ENCODE measurements at regions not wholly inside any gene's neighbourhood (a gene's known extent, or its start where the extent isn't known, plus 50 kb on each side); places are given as distances from the start of the nearest gene placed in this dataset.

DNA sequence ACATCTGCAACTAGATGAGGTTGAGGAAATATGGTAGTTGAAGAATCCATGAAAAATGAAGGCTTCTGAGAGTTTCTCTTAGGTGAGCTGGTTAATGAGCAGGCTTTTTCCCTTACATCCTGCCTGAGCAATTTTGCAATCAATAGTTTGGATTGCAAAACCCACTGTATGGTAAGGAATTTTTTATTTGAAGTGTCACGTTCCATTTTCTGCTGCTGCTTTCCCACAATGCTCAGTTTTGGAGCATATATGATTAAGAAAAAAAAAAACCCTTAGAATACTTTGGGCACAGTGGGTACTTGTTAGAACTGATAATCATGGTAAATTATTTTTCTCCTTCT, 144.2 kb downstream of the PCSK1 start:
- no peaks in the 10 kb centered on the region for H3K27me3 ChIP-seq (replicated peaks; ENCODE audit: insufficient read depth)
- no peaks in the 10 kb centered on the region for H3K36me3 ChIP-seq
- no peak for DNase-seq (ENCODE audit: low spot score)
- no peak overlapping the region for H3K4me3 ChIP-seq
- H3K4me1 ChIP-seq (ENCODE audit: control insufficient read depth in 1 of 2, low read depth in 2 of 2): peaks cover 0 to 12% of the 10 kb centered on the region in 2 donors
- no peak for ATAC-seq (ENCODE audit: insufficient number of reproducible peaks, low FRiP score, low read depth)
- peak overlapping the region in 1 of 2 donors; percentile 26 for H3K27ac ChIP-seq
- TF ChIP-seq, protein P1, sequence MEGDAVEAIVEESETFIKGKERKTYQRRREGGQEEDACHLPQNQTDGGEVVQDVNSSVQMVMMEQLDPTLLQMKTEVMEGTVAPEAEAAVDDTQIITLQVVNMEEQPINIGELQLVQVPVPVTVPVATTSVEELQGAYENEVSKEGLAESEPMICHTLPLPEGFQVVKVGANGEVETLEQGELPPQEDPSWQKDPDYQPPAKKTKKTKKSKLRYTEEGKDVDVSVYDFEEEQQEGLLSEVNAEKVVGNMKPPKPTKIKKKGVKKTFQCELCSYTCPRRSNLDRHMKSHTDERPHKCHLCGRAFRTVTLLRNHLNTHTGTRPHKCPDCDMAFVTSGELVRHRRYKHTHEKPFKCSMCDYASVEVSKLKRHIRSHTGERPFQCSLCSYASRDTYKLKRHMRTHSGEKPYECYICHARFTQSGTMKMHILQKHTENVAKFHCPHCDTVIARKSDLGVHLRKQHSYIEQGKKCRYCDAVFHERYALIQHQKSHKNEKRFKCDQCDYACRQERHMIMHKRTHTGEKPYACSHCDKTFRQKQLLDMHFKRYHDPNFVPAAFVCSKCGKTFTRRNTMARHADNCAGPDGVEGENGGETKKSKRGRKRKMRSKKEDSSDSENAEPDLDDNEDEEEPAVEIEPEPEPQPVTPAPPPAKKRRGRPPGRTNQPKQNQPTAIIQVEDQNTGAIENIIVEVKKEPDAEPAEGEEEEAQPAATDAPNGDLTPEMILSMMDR (IDR thresholded peaks at IDR 0.05): no peak
- H3K9me3 ChIP-seq: no peaks in the 10 kb centered on the region

DNA sequence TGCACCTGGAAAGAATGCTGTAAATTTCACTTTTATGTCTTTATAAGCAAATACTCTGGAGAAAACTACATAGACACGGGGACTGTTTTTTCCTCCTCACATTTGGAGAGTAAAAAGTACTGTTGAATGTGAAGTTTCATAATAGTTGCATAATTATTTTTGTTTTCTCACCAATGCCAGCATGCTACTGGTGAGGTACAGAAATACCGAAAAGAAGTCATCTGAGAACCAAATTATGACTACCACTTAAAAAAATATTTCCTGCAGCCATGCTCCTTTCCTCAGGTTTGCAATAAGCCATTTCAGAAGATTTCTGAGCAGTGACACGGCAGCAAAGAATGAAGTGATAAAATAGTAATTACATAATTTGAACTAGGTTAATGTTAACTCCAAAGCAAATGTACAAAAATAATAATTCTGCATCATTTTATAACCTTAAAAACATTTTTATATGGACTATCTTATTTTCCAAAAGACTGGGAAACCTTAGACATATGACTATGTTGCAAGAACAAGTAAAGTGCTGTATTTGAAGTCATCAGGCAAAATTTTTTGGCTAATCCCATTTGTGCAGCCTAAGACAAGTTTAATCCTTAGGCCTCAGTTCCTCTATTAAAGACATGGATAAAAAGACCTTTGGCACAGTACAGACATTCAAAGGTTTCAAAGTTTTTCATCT, 144.7 kb downstream of the PCSK1 start:
- Histone ChIP-seq H3K36me3 (no peaks in the 10 kb centered on the region), H3K4me3 (no peak overlapping the region), H3K27me3 (replicated peaks; ENCODE audit: insufficient read depth) (no peaks in the 10 kb centered on the region), H3K4me1 (ENCODE audit: control insufficient read depth in 1 of 2, low read depth in 2 of 2) (peaks cover 0 to 7% of the 10 kb centered on the region in 2 donors), H3K27ac (peak overlapping the region in 1 of 2 donors; percentile 26), H3K9me3 (no peaks in the 10 kb centered on the region)
- TF ChIP-seq, protein P1 (IDR thresholded peaks at IDR 0.05): no peak
- DNase-seq (ENCODE audit: low spot score) (no peak), ATAC-seq (ENCODE audit: insufficient number of reproducible peaks, low FRiP score, low read depth) (no peak)

DNA sequence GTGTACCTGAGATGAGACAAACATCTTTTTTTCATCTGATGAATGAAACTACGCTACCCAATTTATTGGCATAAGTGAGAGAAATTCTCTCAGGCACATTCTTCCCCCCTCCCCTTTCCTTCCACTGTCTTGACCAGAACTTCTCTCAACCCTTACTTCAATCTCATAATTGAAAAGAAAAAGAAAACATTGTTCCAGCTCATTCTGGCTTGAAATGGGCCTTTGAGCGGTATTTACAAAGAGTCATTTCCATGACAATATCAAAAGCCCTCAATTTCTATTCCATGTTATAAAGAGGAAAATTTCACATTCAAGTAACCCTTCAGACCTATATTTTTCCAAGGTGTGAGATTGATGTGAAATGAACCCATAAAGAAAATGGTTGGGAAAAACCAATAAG, 145.9 kb downstream of the PCSK1 start:
- Histone ChIP-seq H3K36me3 (no peaks in the 10 kb centered on the region), H3K4me3 (no peak overlapping the region), H3K27me3 (replicated peaks; ENCODE audit: insufficient read depth) (no peaks in the 10 kb centered on the region), H3K9me3 (no peaks in the 10 kb centered on the region), H3K4me1 (ENCODE audit: control insufficient read depth in 1 of 2, low read depth in 2 of 2) (peaks cover 0 to 7% of the 10 kb centered on the region in 2 donors), H3K27ac (no peak overlapping the region)
- ATAC-seq (ENCODE audit: insufficient number of reproducible peaks, low FRiP score, low read depth): no peak
- TF ChIP-seq, protein P1 (IDR thresholded peaks at IDR 0.05): no peak
- no peak for DNase-seq (ENCODE audit: low spot score)

DNA sequence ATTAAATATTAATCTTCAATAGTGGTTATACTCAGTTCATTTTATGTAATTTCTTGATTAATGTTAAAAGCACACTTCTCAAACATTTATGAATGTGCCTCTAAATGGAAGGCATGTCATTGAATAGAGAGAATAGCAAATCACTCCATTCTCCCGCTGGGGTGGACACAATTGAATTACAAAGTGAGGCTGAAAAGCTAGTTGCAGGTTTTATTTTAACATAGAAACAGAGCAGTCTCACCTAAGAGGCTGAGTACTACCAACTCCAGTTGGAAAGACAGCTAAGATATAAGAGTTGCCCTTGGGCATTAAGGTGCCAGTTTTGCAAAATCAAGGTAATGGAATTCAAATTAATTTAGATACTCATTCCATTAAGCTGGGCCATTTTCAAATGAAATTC, 147.2 kb downstream of the PCSK1 start:
- no peak overlapping the region for H3K27ac ChIP-seq
- H3K9me3 ChIP-seq: no peaks in the 10 kb centered on the region
- peaks cover 0 to 7% of the 10 kb centered on the region in 2 donors for H3K4me1 ChIP-seq (ENCODE audit: control insufficient read depth in 1 of 2, low read depth in 2 of 2)
- TF ChIP-seq, protein P1 (IDR thresholded peaks at IDR 0.05): no peak
- DNase-seq (ENCODE audit: low spot score) (no peak), ATAC-seq (ENCODE audit: insufficient number of reproducible peaks, low FRiP score, low read depth) (no peak)
- H3K27me3 ChIP-seq (replicated peaks; ENCODE audit: insufficient read depth): no peaks in the 10 kb centered on the region
- H3K4me3 ChIP-seq: no peak overlapping the region
- H3K36me3 ChIP-seq: no peaks in the 10 kb centered on the region

DNA sequence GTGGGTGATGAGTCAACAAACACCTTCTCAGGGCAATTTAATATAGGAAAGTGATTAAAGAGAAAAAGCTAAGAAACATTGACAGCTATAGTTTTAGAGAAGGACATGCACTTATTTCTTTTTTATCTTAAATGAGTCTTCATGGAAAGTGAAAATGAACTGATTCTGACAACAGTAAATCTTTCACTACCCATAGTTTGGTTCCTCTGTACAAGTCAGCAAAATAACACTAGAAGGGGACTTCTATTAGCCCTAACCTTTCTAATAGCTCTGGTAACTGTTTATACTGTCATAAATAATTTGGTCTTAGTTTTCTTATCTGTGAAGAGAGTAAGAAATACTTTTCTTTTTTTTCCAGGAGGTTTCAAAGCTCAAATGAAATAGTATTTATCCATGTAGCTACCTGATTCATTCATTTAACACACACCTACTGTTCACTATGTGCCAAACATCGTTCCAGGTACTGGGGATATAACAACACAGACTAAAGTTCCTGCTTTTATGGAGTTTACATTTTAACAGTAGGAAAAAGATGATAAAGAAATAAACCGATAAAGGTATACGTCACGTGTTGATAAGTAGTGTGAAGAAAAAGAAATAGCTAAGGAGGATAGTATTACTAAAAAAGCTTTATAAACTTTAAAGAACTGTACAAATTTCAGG, 148.2 kb downstream of the PCSK1 start:
- H3K4me1 ChIP-seq (ENCODE audit: control insufficient read depth in 1 of 2, low read depth in 2 of 2): peaks cover 0 to 7% of the 10 kb centered on the region in 2 donors
- H3K9me3 ChIP-seq: no peaks in the 10 kb centered on the region
- H3K36me3 ChIP-seq: no peaks in the 10 kb centered on the region
- DNase-seq (ENCODE audit: low spot score): no peak
- ATAC-seq (ENCODE audit: insufficient number of reproducible peaks, low FRiP score, low read depth): no peak
- no peak overlapping the region for H3K4me3 ChIP-seq
- no peaks in the 10 kb centered on the region for H3K27me3 ChIP-seq (replicated peaks; ENCODE audit: insufficient read depth)
- no peak overlapping the region for H3K27ac ChIP-seq
- TF ChIP-seq, protein P1 (IDR thresholded peaks at IDR 0.05): no peak

Measured in thoracic aorta (tissue), 2 donors.